Iris pigment epithelial cell (primary cell): ENCODE measurements at regions not wholly inside any gene's neighbourhood (a gene's known extent, or its start where the extent isn't known, plus 50 kb on each side); places are given as distances from the start of the nearest gene placed in this dataset.

Experiments
- DNase-seq: peaks from one replicate; pipeline ENCODE4 v3.0.0-alpha.2; 2011; ENCODE audit warnings: low read depth

- DNase-seq = no peak
Observed at GRCh38 chr13:26155568-26155967, 66.5 kb downstream of the RNF6 start.

GRCh38 chr13:26133851-26134250, 82.0 kb upstream of the SHISA2 start:
- DNase-seq = peak; percentile 3

DNA sequence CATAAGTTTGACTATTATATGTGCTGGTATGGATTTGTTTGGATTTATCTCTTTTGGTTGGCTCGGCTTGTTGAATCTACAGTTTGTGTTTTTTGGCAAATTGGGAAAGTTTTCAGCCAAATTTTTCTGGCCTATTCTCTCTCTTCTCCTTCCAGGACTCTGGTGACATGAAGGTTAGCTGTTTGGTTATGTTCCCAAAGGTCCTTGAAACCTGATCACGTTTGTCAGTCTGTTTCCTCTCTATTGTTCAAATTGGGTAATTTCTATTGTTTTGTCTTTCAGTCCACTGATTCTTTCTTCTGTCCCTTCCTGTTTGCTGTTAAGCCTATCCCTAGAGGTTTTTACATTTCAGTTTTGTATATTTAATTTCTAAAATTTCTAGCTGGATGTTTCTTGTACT, 81.5 kb upstream of the SHISA2 start:
- DNase-seq = no peak

GRCh38 chr13:26132756-26133155, 80.9 kb upstream of the SHISA2 start:
- DNase-seq = peak; percentile 33

- DNase-seq = no peak
Observed at GRCh38 chr13:26128676-26129075, 76.9 kb upstream of the SHISA2 start.

DNA sequence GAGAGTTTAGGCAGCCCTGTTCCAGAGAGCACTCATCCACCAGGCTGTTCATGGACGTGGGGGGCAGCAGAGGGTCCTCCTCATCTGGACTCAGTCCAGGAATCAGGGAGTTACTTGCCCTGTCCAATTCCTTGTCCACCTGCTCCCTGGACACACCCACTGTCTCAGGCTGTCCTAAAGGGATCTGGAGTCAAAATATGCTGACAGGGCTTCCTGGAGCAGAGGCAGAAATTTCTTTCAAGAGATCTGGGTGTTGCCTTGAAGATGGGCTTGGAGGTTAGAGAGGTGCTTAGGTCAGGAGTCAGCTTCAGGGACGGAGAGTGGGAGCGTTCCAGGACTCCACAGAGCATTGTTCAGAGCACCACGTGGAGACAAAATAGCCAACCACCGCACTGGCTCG, 65.8 kb upstream of the SHISA2 start:
- DNase-seq = no peak

DNA sequence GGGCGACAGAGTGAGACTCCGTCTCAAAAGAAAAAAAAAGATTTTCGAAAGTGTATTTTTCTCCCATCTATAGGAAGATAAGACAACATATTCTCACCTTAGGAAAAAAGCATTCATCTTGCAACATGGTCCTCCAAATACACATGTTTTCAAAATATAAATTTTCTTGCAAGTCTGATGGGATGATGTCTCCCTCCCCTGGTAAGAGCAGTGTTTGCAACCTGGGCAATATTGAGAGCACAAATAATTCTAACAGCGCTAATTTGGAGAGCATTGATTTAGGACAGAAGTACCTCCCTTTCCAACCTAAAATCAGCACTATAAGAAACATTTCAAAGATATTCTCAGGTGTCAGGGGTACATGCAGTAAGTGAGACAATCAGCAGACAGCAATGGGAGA, 61.0 kb upstream of the SHISA2 start:
- DNase-seq = peak; percentile 9

DNA sequence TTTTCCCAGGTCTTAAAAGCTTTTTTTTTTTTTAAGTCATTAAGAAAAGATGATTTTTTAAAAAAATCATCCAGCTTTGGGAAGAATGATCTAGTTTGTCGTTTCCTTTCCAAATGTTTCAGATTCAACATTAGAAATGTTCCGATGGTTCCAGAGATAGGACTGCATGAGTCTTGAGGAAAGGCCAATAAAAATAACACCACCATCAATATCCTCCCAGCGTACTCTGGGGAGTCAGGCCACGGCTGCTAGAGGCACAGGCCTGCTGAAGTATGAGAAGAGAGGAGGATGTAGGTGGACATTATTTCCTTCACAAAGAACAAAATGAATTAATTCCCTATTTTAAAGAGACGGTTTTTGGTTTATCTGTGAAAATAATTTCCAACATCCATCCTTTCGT, 60.0 kb upstream of the SHISA2 start:
- DNase-seq = no peak
